Type B pancreatic cell (in vitro differentiated cells): ENCODE measurements at regions not wholly inside any gene's neighbourhood (a gene's known extent, or its start where the extent isn't known, plus 50 kb on each side); places are given as distances from the start of the nearest gene placed in this dataset.
A peak's percentile ranks its signal among the peaks of the same experiment; 100 is the strongest.

Experiments
- DNase-seq: peaks from one replicate; pipeline ENCODE4 v3.0.0; 2021; ENCODE audit warnings: mixed read lengths; ENCODE audit not compliant: unreplicated experiment; ENCODE audit errors: extremely low spot score
- H3K27ac Mint-ChIP-seq: 2 replicates; pipeline ENCODE4 v1.8.0; 2021; ENCODE audit warnings: mild to moderate bottlenecking, mixed read lengths
- H3K27me3 Mint-ChIP-seq: 2 replicates; pipeline ENCODE4 v1.8.0; 2021; ENCODE audit warnings: mixed read lengths
- H3K36me3 Mint-ChIP-seq: 2 replicates; pipeline ENCODE4 v1.8.0; 2021; ENCODE audit warnings: mixed read lengths
- H3K4me1 Mint-ChIP-seq: one replicate; pipeline ENCODE4 v1.8.0; 2021; ENCODE audit warnings: mixed read lengths; ENCODE audit not compliant: unreplicated experiment
- H3K4me3 Mint-ChIP-seq: 2 replicates; pipeline ENCODE4 v1.8.0; 2021; ENCODE audit warnings: mild to moderate bottlenecking, mixed read lengths
- H3K9me3 Mint-ChIP-seq: 2 replicates; pipeline ENCODE4 v1.8.0; 2021; ENCODE audit warnings: mixed read lengths
- CTCF ChIP-seq: fragments of 200-600 bp; sonication (generic); conservative IDR thresholded peaks from 2 replicates; pipeline ENCODE4 v1.5.0; 2021; ENCODE audit warnings: antibody characterized with exemption, mild to moderate bottlenecking

GRCh38 chr3:182575941-182576340, 217.4 kb upstream of the ATP11B start:
- TF ChIP-seq CTCF: no peak
- no peak for DNase-seq
- Mint-ChIP-seq H3K36me3 (peaks cover 5% of the 10 kb centered on the region), H3K9me3 (peaks cover 8% of the 10 kb centered on the region), H3K4me1 (no peaks in the 10 kb centered on the region), H3K27ac (no peak overlapping the region), H3K4me3 (no peak overlapping the region), H3K27me3 (no peaks in the 10 kb centered on the region)

- no peak overlapping the region for H3K27ac Mint-ChIP-seq
- H3K4me1 Mint-ChIP-seq: no peaks in the 10 kb centered on the region
- no peak for TF ChIP-seq CTCF
- no peaks in the 10 kb centered on the region for H3K36me3 Mint-ChIP-seq
- H3K4me3 Mint-ChIP-seq: no peak overlapping the region
- no peak for DNase-seq
- H3K27me3 Mint-ChIP-seq: no peaks in the 10 kb centered on the region
- H3K9me3 Mint-ChIP-seq: no peaks in the 10 kb centered on the region
These were observed 209.8 kb upstream of the ATP11B start for GRCh38 chr3:182583545-182583944.

- TF ChIP-seq CTCF: no peak
- Mint-ChIP-seq H3K4me3 (no peak overlapping the region), H3K4me1 (no peaks in the 10 kb centered on the region), H3K27ac (no peak overlapping the region), H3K9me3 (no peaks in the 10 kb centered on the region), H3K36me3 (no peaks in the 10 kb centered on the region), H3K27me3 (no peaks in the 10 kb centered on the region)
- DNase-seq: no peak
These were observed 207.7 kb upstream of the ATP11B start for GRCh38 chr3:182585532-182586150.

GRCh38 chr3:182592747-182593146, 200.6 kb upstream of the ATP11B start:
- Mint-ChIP-seq H3K27ac (peak overlapping the region; percentile 48), H3K36me3 (peaks cover 4% of the 10 kb centered on the region), H3K4me3 (no peak overlapping the region), H3K27me3 (peaks cover 12% of the 10 kb centered on the region), H3K4me1 (peaks cover 27% of the 10 kb centered on the region), H3K9me3 (peaks cover 7% of the 10 kb centered on the region)
- no peak for TF ChIP-seq CTCF
- no peak for DNase-seq

- peaks cover 4% of the 10 kb centered on the region for H3K36me3 Mint-ChIP-seq
- H3K27ac Mint-ChIP-seq: peak overlapping the region; percentile 91
- H3K9me3 Mint-ChIP-seq: peaks cover 7% of the 10 kb centered on the region
These were observed 196.5 kb upstream of the ATP11B start for GRCh38 chr3:182596676-182597410.

More at GRCh38 chr3:182596676-182597410, 196.5 kb upstream of the ATP11B start:
- Mint-ChIP-seq H3K4me1 (peaks cover 29% of the 10 kb centered on the region), H3K4me3 (no peak overlapping the region), H3K27me3 (peaks cover 16% of the 10 kb centered on the region)
- no peak for TF ChIP-seq CTCF
- no peak for DNase-seq
